NCI-H226 (cell line): ENCODE measurements at regions not wholly inside any gene's neighbourhood (a gene's known extent, or its start where the extent isn't known, plus 50 kb on each side); places are given as distances from the start of the nearest gene placed in this dataset.
A peak's percentile ranks its signal among the peaks of the same experiment; 100 is the strongest.
"Not testable (repeated sequence)": the region's sequence is repeated elsewhere in the genome, so short reads cannot be mapped to it uniquely, and the experiment has no call there.

Experiments used
- DNase-seq: peaks from one replicate; pipeline ENCODE4 v3.0.0-alpha.2; 2015

DNA sequence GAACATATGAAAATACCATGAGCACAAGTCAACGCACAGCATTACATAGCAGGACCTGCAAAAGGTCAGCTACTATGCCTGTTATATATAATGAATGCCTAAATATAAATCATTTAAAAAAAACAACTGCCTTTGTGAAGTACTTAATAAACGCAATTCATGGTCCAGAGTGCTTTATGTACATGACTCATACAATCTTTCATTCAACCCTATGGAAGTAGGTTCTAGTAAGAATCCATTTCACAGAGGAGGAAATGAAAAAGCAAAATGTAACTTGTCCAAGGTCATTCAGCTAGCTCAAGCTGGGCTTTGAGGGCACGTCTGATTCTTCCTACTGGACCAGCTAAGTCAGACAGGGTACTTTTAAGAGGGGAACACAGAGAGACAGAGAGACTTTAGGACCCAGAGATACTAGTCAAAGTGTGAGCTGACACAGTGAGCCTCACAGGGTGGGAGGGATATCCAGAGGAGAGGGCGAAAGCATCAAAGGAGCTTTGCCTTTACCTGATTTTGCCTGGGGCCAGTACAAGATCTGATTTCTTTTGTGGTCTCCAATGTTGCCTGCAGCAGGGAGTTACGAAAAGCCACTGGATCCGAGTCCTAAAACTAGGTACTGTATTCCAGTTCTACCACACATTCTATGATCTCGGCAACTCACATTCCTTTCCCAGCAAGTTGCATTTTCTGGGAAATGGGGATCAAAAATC, 83.4 kb upstream of the ZFHX3 start:
- no peak for DNase-seq

GRCh38 chr16:73129455-73129854, 81.5 kb upstream of the ZFHX3 start:
- no peak for DNase-seq

- peak; percentile 44 for DNase-seq
Measured at GRCh38 chr16:73126525-73126853, 78.6 kb upstream of the ZFHX3 start.

GRCh38 chr16:73125850-73126524, 78.1 kb upstream of the ZFHX3 start:
- peak; percentile 64 for DNase-seq

GRCh38 chr16:73124665-73125375, 76.9 kb upstream of the ZFHX3 start:
- no peak for DNase-seq

DNA sequence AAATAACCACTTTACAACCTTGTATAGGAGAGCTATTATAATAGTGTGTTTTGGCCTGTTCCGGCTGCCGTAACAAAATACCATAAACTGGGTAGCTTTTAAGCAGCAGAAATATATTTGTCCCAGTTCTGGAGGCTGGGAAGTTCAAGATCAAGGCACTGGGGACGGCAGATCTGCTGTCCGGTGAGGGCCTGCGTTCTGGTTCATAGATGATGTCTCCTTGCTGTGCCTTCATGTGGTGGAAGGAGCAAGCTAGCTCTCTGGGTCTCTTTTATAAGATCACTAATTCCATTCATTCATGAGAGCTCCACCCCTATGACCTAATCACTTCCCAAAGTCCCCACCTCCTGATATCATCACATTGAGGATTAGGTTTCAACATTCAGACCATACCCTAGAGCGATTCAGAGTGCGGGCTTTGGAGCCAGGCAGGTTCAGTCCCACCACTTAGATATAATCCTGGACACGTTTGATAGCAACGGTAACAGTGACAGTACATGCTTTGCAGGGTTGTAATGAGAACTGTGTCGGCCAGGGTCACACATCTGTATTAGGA, 76.2 kb upstream of the ZFHX3 start:
- DNase-seq = no peak

GRCh38 chr16:73122604-73123391, 74.9 kb upstream of the ZFHX3 start:
- no peak for DNase-seq

- no peak for DNase-seq
Measured at GRCh38 chr16:73116576-73116975, 68.6 kb upstream of the ZFHX3 start.

DNA sequence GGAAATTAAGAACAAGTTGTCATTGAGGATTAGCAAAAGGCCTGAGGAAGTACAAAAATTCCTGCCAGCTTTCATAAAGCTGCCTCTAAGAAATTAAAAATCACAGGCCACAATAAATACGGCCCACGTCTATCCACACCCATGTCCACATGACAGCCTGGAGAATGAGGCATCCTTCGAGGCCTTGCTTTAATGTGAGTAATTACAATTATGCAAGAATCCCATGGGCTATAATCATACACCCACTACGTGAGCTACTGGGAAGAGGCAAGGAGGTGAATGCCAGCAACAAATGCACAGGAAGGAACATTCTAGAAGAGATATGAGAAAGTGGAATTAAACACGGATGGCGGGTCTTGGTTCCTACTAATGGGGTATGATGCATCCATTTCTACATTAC, 65.4 kb upstream of the ZFHX3 start:
- DNase-seq = no peak

DNA sequence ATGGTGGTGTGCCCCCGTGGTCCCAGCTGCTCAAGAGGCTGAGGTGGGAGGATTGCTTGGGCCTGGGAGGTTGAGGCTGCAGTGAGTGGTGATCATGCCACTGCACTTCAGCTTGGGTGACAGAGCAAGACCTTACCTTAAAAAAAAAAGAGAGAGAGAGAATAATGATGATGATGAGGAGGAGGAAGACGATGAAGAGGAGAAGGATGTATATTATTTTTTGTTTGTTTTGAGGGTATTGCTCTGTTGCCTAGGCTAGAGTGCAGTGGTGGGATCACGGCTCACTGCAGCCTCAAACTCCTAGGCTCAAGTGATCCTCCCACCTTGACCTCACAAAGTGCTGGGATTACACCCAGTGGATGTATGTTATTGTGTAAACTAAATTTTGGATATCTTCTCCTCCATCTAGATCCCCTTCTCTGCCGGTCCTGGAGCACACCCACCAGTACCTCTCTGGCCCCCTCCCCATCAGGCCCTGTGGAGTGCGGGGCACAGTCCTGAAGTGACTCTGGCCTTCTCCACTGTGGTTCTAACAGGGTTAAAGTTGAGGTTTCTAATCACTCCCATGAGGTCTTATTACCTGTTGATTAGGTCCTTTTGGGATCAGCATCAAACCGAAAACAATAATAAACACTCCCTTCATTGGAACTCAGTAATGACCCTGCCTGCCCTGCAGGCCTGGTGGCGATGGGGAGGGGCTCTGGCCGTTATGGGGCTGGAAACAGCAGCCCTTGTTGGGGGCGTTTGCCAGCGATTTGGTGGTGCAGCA, 60.5 kb upstream of the ZFHX3 start:
- no peak for DNase-seq

DNA sequence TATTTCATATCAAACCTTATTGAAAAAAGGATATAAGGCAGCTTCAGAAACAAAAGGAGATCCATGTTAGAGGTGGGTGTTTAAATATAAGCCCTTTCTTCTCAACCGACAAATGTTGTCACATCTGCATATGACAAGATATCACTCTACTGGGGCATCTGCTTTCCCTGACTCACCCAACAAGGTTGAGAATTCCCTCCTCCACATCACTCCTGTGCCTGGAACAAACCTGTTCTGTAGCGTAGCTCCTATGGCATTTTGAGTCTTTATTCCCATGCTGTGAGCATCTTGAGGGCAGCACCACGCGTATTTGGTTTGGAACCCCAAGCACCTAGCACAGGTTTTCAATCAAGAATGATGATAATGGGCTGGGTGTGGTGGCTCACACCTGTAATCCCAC, 59.4 kb upstream of the ZFHX3 start:
- no peak for DNase-seq

- DNase-seq = no peak
Measured at GRCh38 chr16:73106329-73107034, 58.6 kb upstream of the ZFHX3 start.

GRCh38 chr16:73101568-73101967, 53.6 kb upstream of the ZFHX3 start:
- no peak for DNase-seq

GRCh38 chr16:73099601-73100000, 51.7 kb upstream of the ZFHX3 start:
- not testable (repeated sequence) for DNase-seq
